ENCODE measurements at regions not wholly inside any gene's neighbourhood (a gene's known extent, or its start where the extent isn't known, plus 50 kb on each side); places are given as distances from the start of the nearest gene placed in this dataset.
"Not testable (repeated sequence)": the region's sequence is repeated elsewhere in the genome, so short reads cannot be mapped to it uniquely, and the experiment has no call there.

GRCh38 chr2:209008636-209009287, 415.1 kb upstream of the MAP2 start:
- TF ChIP-seq CTCF (IDR thresholded peaks at IDR 0.05; ENCODE audit: low read depth, low read length, poor library complexity, severe bottlenecking) (no peak), EZH2phosphoT487 (IDR thresholded peaks at IDR 0.05; ENCODE audit: borderline replicate concordance, low read length) (no peak)
- no peaks in the 10 kb centered on the region for H3K9me2 ChIP-seq (replicated peaks; ENCODE audit: control insufficient read depth, low read length)
- no peaks in the 10 kb centered on the region for H3K4me1 ChIP-seq (ENCODE audit: control insufficient read depth, low read length)
- H3K9me3 ChIP-seq (ENCODE audit: control insufficient read depth, insufficient read depth, low read length), result no peaks in the 10 kb centered on the region
- no peak overlapping the region for H3K4me2 ChIP-seq (ENCODE audit: low read length)
- H3F3A ChIP-seq (ENCODE audit: control insufficient read depth, insufficient read depth), result no peaks in the 10 kb centered on the region
- no peaks in the 10 kb centered on the region for H3K27me3 ChIP-seq (ENCODE audit: control insufficient read depth, low read length)
- no peak overlapping the region for H3K4me3 ChIP-seq (ENCODE audit: low read length)
- no peaks in the 10 kb centered on the region for H3K36me3 ChIP-seq (ENCODE audit: control insufficient read depth, low read length)
- no peaks in the 10 kb centered on the region for H3K79me2 ChIP-seq (ENCODE audit: control insufficient read depth, low read length)
- no peaks in the 10 kb centered on the region for H4K20me1 ChIP-seq (ENCODE audit: control insufficient read depth, insufficient read depth, low read depth, low read length)
- H3K27ac ChIP-seq (ENCODE audit: low read depth, low read length), result no peak overlapping the region

GRCh38 chr2:209018633-209019032, 405.2 kb upstream of the MAP2 start:
- not testable (repeated sequence) for H3K4me3 ChIP-seq (ENCODE audit: low read length); H3K27ac ChIP-seq (ENCODE audit: low read depth, low read length); H3K4me2 ChIP-seq (ENCODE audit: low read length); H3K79me2 ChIP-seq (ENCODE audit: control insufficient read depth, low read length); H3K36me3 ChIP-seq (ENCODE audit: control insufficient read depth, low read length); H3K9me3 ChIP-seq (ENCODE audit: control insufficient read depth, insufficient read depth, low read length); H3F3A ChIP-seq (ENCODE audit: control insufficient read depth, insufficient read depth); H3K9me2 ChIP-seq (replicated peaks; ENCODE audit: control insufficient read depth, low read length); H3K4me1 ChIP-seq (ENCODE audit: control insufficient read depth, low read length); H3K27me3 ChIP-seq (ENCODE audit: control insufficient read depth, low read length); H4K20me1 ChIP-seq (ENCODE audit: control insufficient read depth, insufficient read depth, low read depth, low read length)

- Histone ChIP-seq H3K9me2 (replicated peaks; ENCODE audit: control insufficient read depth, low read length) (no peaks in the 10 kb centered on the region), H3K9me3 (ENCODE audit: control insufficient read depth, insufficient read depth, low read length) (no peaks in the 10 kb centered on the region), H3K4me2 (ENCODE audit: low read length) (no peak overlapping the region), H3K79me2 (ENCODE audit: control insufficient read depth, low read length) (no peaks in the 10 kb centered on the region), H3K4me1 (ENCODE audit: control insufficient read depth, low read length) (no peaks in the 10 kb centered on the region), H3K27ac (ENCODE audit: low read depth, low read length) (no peak overlapping the region), H3F3A (ENCODE audit: control insufficient read depth, insufficient read depth) (no peaks in the 10 kb centered on the region), H3K27me3 (ENCODE audit: control insufficient read depth, low read length) (no peaks in the 10 kb centered on the region), H3K4me3 (ENCODE audit: low read length) (no peak overlapping the region), H3K36me3 (ENCODE audit: control insufficient read depth, low read length) (no peaks in the 10 kb centered on the region), H4K20me1 (ENCODE audit: control insufficient read depth, insufficient read depth, low read depth, low read length) (no peaks in the 10 kb centered on the region)
- TF ChIP-seq CTCF (IDR thresholded peaks at IDR 0.05; ENCODE audit: low read depth, low read length, poor library complexity, severe bottlenecking) (no peak), EZH2phosphoT487 (IDR thresholded peaks at IDR 0.05; ENCODE audit: borderline replicate concordance, low read length) (no peak)
Measured at GRCh38 chr2:209029249-209029648, 394.6 kb upstream of the MAP2 start.

- Histone ChIP-seq H3K9me2 (replicated peaks; ENCODE audit: control insufficient read depth, low read length) (no peaks in the 10 kb centered on the region; the same call in 1 of the 2 replicates), H3K27ac (ENCODE audit: low read depth, low read length) (no peak overlapping the region), H3K4me3 (ENCODE audit: low read length) (no peak overlapping the region), H4K20me1 (ENCODE audit: control insufficient read depth, insufficient read depth, low read depth, low read length) (no peaks in the 10 kb centered on the region), H3K27me3 (ENCODE audit: control insufficient read depth, low read length) (no peaks in the 10 kb centered on the region), H3K4me1 (ENCODE audit: control insufficient read depth, low read length) (no peaks in the 10 kb centered on the region), H3F3A (ENCODE audit: control insufficient read depth, insufficient read depth) (no peaks in the 10 kb centered on the region), H3K36me3 (ENCODE audit: control insufficient read depth, low read length) (no peaks in the 10 kb centered on the region), H3K9me3 (ENCODE audit: control insufficient read depth, insufficient read depth, low read length) (no peaks in the 10 kb centered on the region), H3K79me2 (ENCODE audit: control insufficient read depth, low read length) (no peaks in the 10 kb centered on the region), H3K4me2 (ENCODE audit: low read length) (no peak overlapping the region)
- no peak for TF ChIP-seq EZH2phosphoT487 (IDR thresholded peaks at IDR 0.05; ENCODE audit: borderline replicate concordance, low read length)
- TF ChIP-seq CTCF (IDR thresholded peaks at IDR 0.05; ENCODE audit: low read depth, low read length, poor library complexity, severe bottlenecking), result no peak
Measured at GRCh38 chr2:209044307-209044706, 379.5 kb upstream of the MAP2 start.
